B cell (primary cell): ENCODE measurements at regions not wholly inside any gene's neighbourhood (a gene's known extent, or its start where the extent isn't known, plus 50 kb on each side); places are given as distances from the start of the nearest gene placed in this dataset.

Experiments
- CTCF ChIP-seq: fragments of 200-600 bp; IDR thresholded peaks from one replicate; pipeline ENCODE4 v1.8.0; 2022; ENCODE audit warnings: antibody characterized with exemption, mild to moderate bottlenecking
- EZH2 ChIP-seq: IDR thresholded peaks from 2 replicates; pipeline ENCODE4 v1.6.1; 2012; ENCODE audit warnings: borderline replicate concordance, low read depth, mild to moderate bottlenecking, moderate library complexity, low read length; ENCODE audit not compliant: insufficient read depth, poor library complexity, severe bottlenecking

GRCh38 chr4:173805884-173806283 lies 275.9 kb upstream of the HAND2 start:
- TF ChIP-seq CTCF (no peak), EZH2 (no peak)
